Upper lobe of left lung (tissue), 4 donors: ENCODE measurements at regions not wholly inside any gene's neighbourhood (a gene's known extent, or its start where the extent isn't known, plus 50 kb on each side); places are given as distances from the start of the nearest gene placed in this dataset.

Experiments used
- EP300 ChIP-seq, 4 donors: sonication (generic); formaldehyde crosslinking; IDR thresholded peaks; one replicate each; pipeline ENCODE4 v1.5.1; 2017; ENCODE audit warnings: antibody characterized with exemption in 4 of 4, control low read depth in 2 of 4
- POLR2A ChIP-seq, 4 donors: fragments of 450-650 bp; IDR thresholded peaks; one replicate each; pipeline ENCODE4 v1.5.1; 2016 to 2017; ENCODE audit warnings: antibody characterized with exemption in 4 of 4, mild to moderate bottlenecking in 2 of 4
- POLR2AphosphoS5 ChIP-seq, 2 donors: sonication (generic); formaldehyde crosslinking; IDR thresholded peaks; one replicate each; pipeline ENCODE4 v1.5.1; 2017; ENCODE audit warnings: antibody characterized with exemption in 2 of 2
- TF ChIP-seq, protein P1 (sequence below), 6 experiments: fragments of 450-650 bp in 4 of 6; fragments of 200-600 bp in 2 of 6; sonication (generic) in 2 of 6; IDR thresholded peaks; one replicate each; pipeline ENCODE4 v1.5.1; 2016 to 2019; ENCODE audit warnings: antibody characterized with exemption in 6 of 6

DNA sequence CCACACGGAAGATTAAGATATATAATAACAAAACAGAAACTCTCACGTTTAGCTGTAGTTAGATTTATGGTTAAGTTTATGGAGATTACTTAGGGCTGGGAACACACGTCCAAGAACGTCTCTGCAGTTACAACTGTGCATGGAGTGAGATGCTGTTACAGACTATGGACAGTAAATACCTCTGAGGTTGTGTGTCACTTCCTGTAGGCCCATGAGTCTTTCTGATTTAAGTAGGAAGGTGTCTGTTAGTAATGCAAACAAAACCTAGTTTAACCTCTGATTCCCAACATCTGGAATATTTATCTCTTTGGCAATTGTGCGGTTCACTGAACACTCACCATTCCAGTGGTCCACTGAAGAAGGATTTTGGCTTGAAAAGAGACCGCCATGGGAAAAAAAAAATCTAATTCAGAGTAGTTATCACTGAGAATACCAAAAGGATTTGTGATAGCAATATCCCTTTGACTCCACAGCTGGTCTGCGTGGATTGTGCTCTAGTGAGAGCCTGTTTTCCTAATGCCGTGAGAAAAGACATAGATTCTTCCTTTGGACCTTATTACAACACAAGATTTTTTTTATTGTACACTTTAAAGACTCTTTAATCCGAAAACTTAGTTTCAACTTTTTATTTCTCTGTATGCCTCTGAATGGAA lies 478.2 kb upstream of the CITED2 start:
- TF ChIP-seq, protein P1, sequence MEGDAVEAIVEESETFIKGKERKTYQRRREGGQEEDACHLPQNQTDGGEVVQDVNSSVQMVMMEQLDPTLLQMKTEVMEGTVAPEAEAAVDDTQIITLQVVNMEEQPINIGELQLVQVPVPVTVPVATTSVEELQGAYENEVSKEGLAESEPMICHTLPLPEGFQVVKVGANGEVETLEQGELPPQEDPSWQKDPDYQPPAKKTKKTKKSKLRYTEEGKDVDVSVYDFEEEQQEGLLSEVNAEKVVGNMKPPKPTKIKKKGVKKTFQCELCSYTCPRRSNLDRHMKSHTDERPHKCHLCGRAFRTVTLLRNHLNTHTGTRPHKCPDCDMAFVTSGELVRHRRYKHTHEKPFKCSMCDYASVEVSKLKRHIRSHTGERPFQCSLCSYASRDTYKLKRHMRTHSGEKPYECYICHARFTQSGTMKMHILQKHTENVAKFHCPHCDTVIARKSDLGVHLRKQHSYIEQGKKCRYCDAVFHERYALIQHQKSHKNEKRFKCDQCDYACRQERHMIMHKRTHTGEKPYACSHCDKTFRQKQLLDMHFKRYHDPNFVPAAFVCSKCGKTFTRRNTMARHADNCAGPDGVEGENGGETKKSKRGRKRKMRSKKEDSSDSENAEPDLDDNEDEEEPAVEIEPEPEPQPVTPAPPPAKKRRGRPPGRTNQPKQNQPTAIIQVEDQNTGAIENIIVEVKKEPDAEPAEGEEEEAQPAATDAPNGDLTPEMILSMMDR (IDR thresholded peaks at IDR 0.05), result no peak
- TF ChIP-seq POLR2A (IDR thresholded peaks at IDR 0.05) (no peak), POLR2AphosphoS5 (IDR thresholded peaks at IDR 0.05) (no peak), EP300 (IDR thresholded peaks at IDR 0.05) (no peak)
